D341Med (cell line): ENCODE measurements at regions not wholly inside any gene's neighbourhood (a gene's known extent, or its start where the extent isn't known, plus 50 kb on each side); places are given as distances from the start of the nearest gene placed in this dataset.

Source experiments
- DNase-seq: peaks from one replicate; pipeline ENCODE4 v3.0.0; 2012; ENCODE audit warnings: low spot score

- peak; percentile 34 for DNase-seq
Measured at GRCh38 chr1:181390410-181391077, 92.8 kb upstream of the CACNA1E start.

GRCh38 chr1:181391301-181391900, 91.9 kb upstream of the CACNA1E start:
- DNase-seq, result peak; percentile 47

GRCh38 chr1:181392133-181392532, 91.2 kb upstream of the CACNA1E start:
- no peak for DNase-seq

GRCh38 chr1:181392613-181393220, 90.6 kb upstream of the CACNA1E start:
- peak; percentile 12 for DNase-seq

GRCh38 chr1:181394766-181395165, 88.6 kb upstream of the CACNA1E start:
- no peak for DNase-seq

- DNase-seq, result no peak
Measured at GRCh38 chr1:181396171-181396670, 87.1 kb upstream of the CACNA1E start.

GRCh38 chr1:181396811-181397210, 86.5 kb upstream of the CACNA1E start:
- no peak for DNase-seq

GRCh38 chr1:181397845-181398244, 85.5 kb upstream of the CACNA1E start:
- no peak for DNase-seq

- DNase-seq, result no peak
Measured at GRCh38 chr1:181398544-181398943, 84.8 kb upstream of the CACNA1E start.

- DNase-seq, result no peak
Measured at GRCh38 chr1:181405584-181405983, 77.7 kb upstream of the CACNA1E start.

- DNase-seq, result no peak
Measured at GRCh38 chr1:181406989-181407388, 76.3 kb upstream of the CACNA1E start.

- no peak for DNase-seq
Measured at GRCh38 chr1:181409981-181410380, 73.3 kb upstream of the CACNA1E start.

GRCh38 chr1:181412746-181413145, 70.6 kb upstream of the CACNA1E start:
- no peak for DNase-seq

GRCh38 chr1:181413195-181413815, 70.0 kb upstream of the CACNA1E start:
- no peak for DNase-seq

- DNase-seq, result no peak
Measured at GRCh38 chr1:181413836-181414235, 69.5 kb upstream of the CACNA1E start.

GRCh38 chr1:181416268-181416860, 67.0 kb upstream of the CACNA1E start:
- DNase-seq, result no peak

- DNase-seq, result no peak
Measured at GRCh38 chr1:181417915-181418314, 65.4 kb upstream of the CACNA1E start.

- peak; percentile 84 for DNase-seq
Measured at GRCh38 chr1:181423301-181423918, 59.9 kb upstream of the CACNA1E start.

GRCh38 chr1:181424786-181425403, 58.4 kb upstream of the CACNA1E start:
- DNase-seq, result peak; percentile 86

- no peak for DNase-seq
Measured at GRCh38 chr1:181425566-181425965, 57.8 kb upstream of the CACNA1E start.

GRCh38 chr1:181429462-181429861, 53.9 kb upstream of the CACNA1E start:
- DNase-seq, result no peak
